Fibroblast of skin of right quadriceps (primary cell): ENCODE measurements at regions not wholly inside any gene's neighbourhood (a gene's known extent, or its start where the extent isn't known, plus 50 kb on each side); places are given as distances from the start of the nearest gene placed in this dataset.

Experiments used
- DNase-seq: peaks from one replicate; pipeline ENCODE4 v3.0.0-alpha.2; 2013

DNA sequence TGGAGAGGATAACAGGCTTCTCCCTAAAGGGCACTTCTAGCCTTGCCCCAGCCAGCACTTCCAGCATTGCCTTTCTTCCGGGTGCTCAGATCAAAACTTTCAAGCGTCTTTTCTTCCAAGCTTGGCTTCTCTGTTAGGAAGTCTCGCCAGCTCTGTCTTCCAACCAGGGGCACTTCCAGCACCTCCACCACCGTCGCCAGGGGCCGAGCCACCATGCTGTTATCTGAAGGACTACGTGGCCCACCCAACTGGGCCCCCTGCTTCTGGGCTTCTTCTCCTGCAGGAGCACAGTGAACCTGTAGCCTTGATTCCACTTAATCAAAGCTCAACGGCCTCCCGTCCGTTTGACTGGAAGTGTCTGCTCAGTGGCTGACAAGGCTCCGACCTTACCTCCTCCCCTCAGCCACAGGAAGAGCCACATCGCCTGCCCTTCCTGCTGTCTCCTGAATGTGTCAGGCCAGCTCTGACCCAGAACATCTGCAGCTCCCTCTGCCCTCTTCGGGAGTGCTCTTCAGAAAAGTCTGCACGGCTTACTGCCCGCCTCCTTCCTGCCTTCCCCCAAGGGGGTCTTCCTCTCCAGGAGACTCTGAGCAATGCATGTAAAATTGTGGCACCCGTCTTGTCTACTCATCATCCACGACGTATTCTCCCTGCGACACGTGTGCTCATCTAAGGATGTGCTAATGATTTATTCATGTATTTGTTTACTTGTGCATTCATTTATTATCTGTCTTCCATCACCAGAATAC, 527.0 kb downstream of the CDH26 start:
- no peak for DNase-seq

- DNase-seq, result no peak
Measured at GRCh38 chr20:60486315-60486714, 528.1 kb downstream of the CDH26 start.

DNA sequence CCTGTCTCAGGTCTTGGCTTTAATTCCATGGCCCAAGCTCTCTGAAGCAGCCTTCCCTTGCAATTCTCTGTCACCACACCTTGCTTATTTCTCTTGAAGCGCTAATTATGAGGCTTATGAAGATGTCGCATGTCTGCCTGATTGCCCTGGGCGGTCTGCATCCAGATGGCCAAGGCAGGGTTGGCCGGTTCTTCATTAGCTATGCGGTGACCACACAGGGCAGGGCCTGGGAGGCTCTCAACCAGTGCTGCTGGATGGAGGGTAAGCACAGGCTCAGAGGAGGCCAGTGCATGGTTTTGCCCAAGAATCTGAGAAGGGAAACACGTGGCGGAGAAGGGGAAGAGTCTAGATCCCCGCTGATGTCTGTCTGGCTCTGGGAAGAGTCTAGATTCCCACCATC, 528.7 kb downstream of the CDH26 start:
- DNase-seq, result no peak

GRCh38 chr20:60490217-60491050, 532.2 kb downstream of the CDH26 start:
- DNase-seq, result no peak

DNA sequence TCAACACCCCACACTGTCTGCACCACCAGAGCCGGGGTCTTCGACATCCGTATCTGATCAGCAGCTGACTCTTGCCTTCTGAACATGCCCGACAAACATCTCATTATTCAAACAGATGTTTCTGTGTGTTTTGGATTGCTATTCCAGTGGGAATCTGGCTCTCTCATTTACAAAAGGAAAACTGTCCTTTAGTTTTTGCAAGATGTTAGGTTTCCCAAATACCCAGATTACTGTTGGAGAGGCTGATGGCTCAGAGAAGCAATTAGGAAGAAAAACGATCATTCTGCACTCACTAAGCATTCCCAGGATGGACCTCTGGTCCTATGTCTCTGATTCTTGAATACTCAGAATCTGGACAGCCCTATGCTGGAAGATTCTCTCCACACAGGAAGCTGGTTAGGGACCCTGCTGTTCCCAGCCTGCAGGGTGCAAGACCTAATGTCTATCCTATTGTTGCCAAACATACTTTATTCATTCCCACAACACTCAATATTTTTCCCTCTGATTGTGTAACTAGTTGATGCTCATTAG, 532.9 kb downstream of the CDH26 start:
- DNase-seq, result no peak

DNA sequence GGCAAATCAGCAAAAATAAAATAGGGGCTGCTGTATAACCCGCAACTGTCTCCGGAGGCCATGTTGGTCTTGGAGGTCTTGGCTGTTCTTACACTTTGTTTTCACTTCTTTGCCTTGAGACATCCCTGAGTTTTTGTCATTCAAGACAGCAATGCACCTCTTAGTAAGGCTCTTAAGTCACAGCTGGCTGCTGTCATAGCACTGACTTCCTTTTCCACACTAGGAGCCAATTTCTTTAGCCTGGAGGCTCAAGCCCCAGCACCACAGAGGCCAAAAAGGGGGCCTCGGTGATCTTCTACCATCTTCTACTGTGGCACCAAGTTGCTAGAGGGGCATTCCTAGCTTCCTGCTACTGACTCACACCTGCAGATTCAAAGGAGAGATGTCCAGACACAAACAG, 536.3 kb downstream of the CDH26 start:
- no peak for DNase-seq

GRCh38 chr20:60497298-60498035, 539.2 kb downstream of the CDH26 start:
- no peak for DNase-seq

DNA sequence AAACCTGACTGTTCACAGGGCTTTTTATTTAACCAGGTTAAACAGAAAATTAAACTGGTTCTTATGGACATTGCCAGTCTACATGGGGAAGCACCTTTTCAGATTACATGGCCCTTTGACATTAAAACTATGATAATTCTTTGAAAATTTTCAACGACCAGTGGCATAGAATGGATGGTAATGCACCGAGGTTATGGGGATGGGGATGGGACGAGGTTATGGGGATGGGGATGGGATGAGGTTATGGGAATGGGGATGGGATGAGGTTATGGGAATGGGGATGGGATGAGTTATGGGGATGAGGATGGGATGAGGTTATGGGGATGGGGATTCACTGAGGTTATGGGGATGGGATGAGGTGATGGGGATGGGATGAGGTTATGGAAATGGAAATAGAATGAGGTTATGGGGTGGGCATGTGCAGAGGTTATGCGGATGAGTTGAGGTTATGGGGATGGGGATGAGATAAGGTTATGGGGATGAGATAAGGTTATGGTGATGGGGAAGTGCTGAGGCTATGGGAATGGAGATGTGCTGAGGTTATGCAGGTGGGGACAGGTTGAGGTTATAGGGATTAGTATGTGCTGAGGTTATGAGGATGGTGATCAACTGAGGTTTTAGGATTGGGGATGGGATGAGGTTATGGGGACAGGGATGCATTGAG, 541.9 kb downstream of the CDH26 start:
- DNase-seq, result no peak

DNA sequence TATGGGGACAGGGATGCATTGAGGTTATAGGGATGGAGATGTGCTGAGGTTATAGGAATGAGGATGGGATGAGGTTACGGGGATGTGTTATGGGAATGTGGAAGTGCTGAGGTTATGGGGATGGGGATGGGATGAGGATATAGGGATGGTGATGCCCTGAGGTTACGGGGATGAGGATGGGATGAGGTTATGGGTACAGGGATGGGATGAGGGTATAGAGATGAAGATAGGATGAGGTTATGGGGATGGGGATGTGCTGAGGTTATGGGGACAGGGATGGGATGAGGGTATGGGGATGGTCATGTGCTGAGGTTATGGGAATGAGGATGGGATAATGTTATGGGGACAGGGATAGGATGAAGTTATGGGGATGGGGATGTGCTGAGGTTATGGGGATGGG, 542.8 kb downstream of the CDH26 start:
- no peak for DNase-seq

DNA sequence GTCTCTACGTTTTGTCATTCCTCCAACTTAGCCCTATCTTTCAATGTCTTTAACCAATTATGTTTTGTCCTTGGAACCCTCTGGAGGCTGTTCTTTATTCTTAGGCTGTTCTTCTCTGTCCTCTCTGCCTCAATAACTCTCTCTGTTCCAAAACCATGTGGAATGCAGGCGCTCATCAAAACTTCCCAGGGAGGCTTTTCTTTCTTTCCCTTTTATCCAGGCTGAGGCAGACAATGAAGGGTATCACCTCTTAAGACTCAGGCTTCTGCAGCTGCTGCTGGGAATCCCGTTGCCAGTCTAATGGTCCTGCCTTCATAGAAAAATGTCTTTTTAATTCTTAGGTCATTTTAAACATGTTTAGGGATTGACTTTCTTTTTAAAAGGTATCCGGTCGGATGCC, 544.7 kb downstream of the CDH26 start:
- DNase-seq, result no peak

DNA sequence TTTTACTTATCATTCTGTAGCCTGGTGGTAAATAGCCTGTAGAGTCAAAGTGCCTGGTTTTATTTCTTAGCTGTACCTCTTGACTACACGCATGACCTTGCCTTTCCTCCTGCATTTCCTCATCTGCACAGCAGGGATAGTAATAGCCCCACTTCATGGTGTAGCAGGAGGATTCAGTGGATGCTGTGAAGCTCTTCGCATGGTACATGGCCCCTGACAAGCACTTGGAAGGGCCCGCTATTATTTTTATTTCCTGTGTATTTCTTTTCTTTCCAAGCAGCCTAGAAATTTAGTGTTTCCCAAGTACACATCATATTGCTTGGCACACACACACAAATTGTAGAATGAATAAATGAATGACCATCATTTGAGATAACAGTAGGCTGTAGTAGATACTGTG, 547.2 kb downstream of the CDH26 start:
- DNase-seq, result no peak

DNA sequence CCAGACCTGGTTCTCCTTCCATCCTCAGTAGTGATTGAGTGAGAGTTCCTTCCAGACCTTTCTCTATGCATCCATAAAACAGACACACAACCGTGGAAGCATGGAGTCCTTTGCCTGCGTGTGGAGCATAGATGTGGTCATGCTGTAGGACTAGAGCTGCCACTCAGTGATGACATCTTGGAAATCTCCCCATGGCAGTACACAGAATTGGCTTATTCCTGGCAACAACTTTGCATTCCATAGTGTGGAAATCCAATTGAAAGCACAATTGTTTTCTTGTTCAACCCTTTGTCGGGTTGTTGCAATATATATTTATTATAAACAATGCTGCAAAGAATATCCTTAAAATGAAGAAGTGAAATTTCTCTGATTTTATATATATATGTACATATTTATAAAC, 547.8 kb downstream of the CDH26 start:
- DNase-seq, result no peak

DNA sequence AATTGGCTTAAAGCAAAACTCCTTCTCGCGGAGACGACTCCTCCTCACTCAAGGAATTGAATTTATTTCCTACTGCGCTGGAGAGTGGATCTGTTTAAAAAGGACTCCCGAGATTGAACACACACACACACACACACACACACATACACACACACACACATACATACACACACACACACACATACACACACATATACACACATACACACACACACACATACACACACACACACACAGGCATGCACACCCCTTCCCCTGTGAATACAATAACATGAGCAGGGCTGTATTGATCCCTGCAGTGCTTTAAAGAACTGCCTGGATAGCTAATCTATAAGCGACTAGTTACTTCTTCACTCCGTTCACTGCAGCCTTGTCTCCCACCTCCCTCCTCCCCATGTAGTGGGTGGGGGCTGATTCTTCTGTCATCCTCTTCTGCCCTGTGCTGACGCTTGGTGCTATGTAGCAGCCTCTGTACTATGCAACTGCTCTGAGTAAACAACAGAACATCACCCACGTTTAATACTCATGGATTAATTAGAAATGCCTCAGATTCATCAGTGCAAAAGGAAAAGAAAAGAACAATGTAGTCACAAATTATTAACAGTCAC, 549.0 kb downstream of the CDH26 start:
- no peak for DNase-seq

DNA sequence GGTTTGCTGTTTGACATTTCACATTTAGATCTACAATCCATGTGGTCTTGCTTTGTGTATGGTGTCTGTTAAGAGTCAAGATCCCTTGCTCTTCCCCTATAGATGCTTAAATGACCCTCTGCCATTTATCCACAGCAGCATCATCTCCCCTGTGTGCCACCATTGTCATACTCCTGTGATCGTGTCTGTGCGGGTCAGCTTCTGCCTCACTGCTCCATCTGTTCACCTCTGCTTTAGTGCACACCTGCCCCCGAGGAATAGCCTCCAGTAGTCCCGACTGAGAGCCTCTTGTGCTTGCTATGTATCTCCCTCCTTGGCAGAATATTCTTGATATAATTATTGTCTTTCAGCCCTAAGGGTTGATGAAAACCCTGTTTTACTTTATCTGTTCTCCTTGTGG, 551.2 kb downstream of the CDH26 start:
- DNase-seq, result no peak

GRCh38 chr20:60510356-60510755, 552.1 kb downstream of the CDH26 start:
- DNase-seq, result no peak

- peak; percentile 85 for DNase-seq
Measured at GRCh38 chr20:60512443-60512842, 554.2 kb downstream of the CDH26 start.

- no peak for DNase-seq
Measured at GRCh38 chr20:60513141-60513540, 554.9 kb downstream of the CDH26 start.

- no peak for DNase-seq
Measured at GRCh38 chr20:60516442-60516841, 558.2 kb downstream of the CDH26 start.

DNA sequence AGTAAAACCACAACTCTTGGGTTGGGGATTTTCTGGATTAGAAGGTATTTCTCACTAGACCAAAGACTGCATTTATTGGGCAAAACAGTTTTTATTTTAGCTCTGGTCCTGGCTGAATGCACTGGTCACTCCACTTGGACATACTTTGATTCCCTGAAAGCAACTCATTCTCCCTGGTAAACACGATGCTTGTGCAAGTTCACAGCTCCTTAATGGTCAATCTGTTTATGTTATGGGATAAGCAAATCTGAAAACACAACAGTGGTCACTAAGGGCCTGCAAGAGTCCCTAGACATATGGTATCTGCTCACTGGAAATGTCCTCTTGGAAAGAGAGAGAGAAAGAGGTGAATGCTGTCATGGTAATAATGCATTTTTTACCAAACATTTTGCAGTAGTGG, 559.8 kb downstream of the CDH26 start:
- no peak for DNase-seq

GRCh38 chr20:60525397-60525796, 567.2 kb downstream of the CDH26 start:
- no peak for DNase-seq

DNA sequence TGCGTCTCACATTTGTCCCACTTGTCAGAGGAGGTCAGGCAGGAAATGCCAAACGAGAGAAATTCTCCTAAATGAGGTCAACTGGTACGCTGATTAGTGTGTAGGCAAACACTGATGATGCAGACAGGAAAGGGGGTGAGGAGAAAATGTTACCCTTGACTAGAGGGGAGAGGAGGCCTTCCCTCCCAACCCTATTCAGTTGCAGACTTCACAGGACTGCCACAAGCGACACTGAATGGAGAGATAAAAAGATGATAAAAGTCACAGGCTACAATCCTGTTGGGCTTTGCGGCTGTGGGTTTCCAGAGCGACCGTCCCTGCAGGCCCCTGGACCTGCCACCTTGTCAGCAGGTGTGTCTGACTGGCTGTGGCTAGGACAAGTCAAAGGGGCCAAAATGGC, 569.4 kb downstream of the CDH26 start:
- DNase-seq, result no peak

- DNase-seq, result no peak
Measured at GRCh38 chr20:60528141-60528540, 569.9 kb downstream of the CDH26 start.
